MCF 10A (cell line): ENCODE measurements at regions not wholly inside any gene's neighbourhood (a gene's known extent, or its start where the extent isn't known, plus 50 kb on each side); places are given as distances from the start of the nearest gene placed in this dataset.
A peak's percentile ranks its signal among the peaks of the same experiment; 100 is the strongest.

Source experiments
- BruUV-seq: library from RNA; stranded (reverse); fragments of 400-500 nt; replicated peaks from 2 replicates; lab custom pipeline; 2021; lab: Mats Ljungman, UMichigan
- CTCF ChIA-PET: fragments of 300-600 bp; sonication (Branson Sonifier 250); formaldehyde crosslinking; extraction: SDS; loops from one replicate; lab custom pipeline; 2021; ENCODE audit warnings: antibody characterized with exemption, inconsistent platforms; lab: Yijun Ruan, JAX
- POLR2A ChIA-PET: fragments of 300-600, 350-650 bp; sonication (Branson Sonifier 250); formaldehyde crosslinking; extraction: SDS; loops from one replicate; lab custom pipeline; 2020; ENCODE audit warnings: antibody characterized with exemption, inconsistent platforms; lab: Yijun Ruan, JAX
- DNase-seq: peaks from one replicate; pipeline ENCODE4 v3.0.0-alpha.2; 2018; ENCODE audit not compliant: unreplicated experiment
- H3K27ac Mint-ChIP-seq: one replicate; pipeline ENCODE4 v1.8.0; 2022; ENCODE audit warnings: mild to moderate bottlenecking, low read depth, mixed read lengths; ENCODE audit not compliant: unreplicated experiment
- H3K27me3 Mint-ChIP-seq: one replicate; pipeline ENCODE4 v1.8.0; 2022; ENCODE audit warnings: mixed read lengths; ENCODE audit not compliant: insufficient read depth, unreplicated experiment
- H3K36me3 Mint-ChIP-seq: one replicate; pipeline ENCODE4 v1.8.0; 2022; ENCODE audit warnings: mild to moderate bottlenecking, moderate library complexity, mixed read lengths; ENCODE audit not compliant: insufficient read depth, unreplicated experiment
- H3K4me1 Mint-ChIP-seq: one replicate; pipeline ENCODE4 v1.8.0; 2022; ENCODE audit warnings: mixed read lengths; ENCODE audit not compliant: insufficient read depth, unreplicated experiment
- H3K4me3 Mint-ChIP-seq: one replicate; pipeline ENCODE4 v1.8.0; 2022; ENCODE audit warnings: mild to moderate bottlenecking, moderate library complexity, mixed read lengths; ENCODE audit not compliant: unreplicated experiment
- H3K9me3 Mint-ChIP-seq: one replicate; pipeline ENCODE4 v1.8.0; 2022; ENCODE audit warnings: mixed read lengths; ENCODE audit not compliant: unreplicated experiment
- CTCF ChIP-seq: fragments of 200-600 bp; IDR thresholded peaks from one replicate; pipeline ENCODE4 v1.8.0; 2022; ENCODE audit warnings: antibody characterized with exemption, mild to moderate bottlenecking; ENCODE audit not compliant: unreplicated experiment
- intact Hi-C: fragments of 100-400 bp; cut with micrococcal nuclease; formaldehyde crosslinking; loops from 2 replicates; pipeline ENCODE4 v1.14.1; 2022

GRCh38 chr13:76009267-76009890, 373.2 kb downstream of the LMO7 start:
- ChIA-PET POLR2A (no interaction called here), CTCF (no interaction called here)
- no peak for DNase-seq
- Mint-ChIP-seq H3K27me3 (no peaks in the 10 kb centered on the region), H3K4me3 (no peak overlapping the region), H3K4me1 (no peaks in the 10 kb centered on the region), H3K9me3 (no peaks in the 10 kb centered on the region), H3K27ac (no peak overlapping the region), H3K36me3 (no peaks in the 10 kb centered on the region)
- no peak for TF ChIP-seq CTCF
- intact Hi-C loops: no loop called here
- BruUV-seq: no TSS peak

- BruUV-seq: no TSS peak
- intact Hi-C loops: no loop called here
- Mint-ChIP-seq H3K4me1 (no peaks in the 10 kb centered on the region), H3K9me3 (no peaks in the 10 kb centered on the region), H3K27ac (no peak overlapping the region), H3K4me3 (no peak overlapping the region), H3K36me3 (no peaks in the 10 kb centered on the region), H3K27me3 (no peaks in the 10 kb centered on the region)
- peak; percentile 18 for DNase-seq
- ChIA-PET CTCF (interaction anchor here (0.7 to 1.5 kb wide), 4 partner anchors 13 to 1090 kb away, joined by 3 to 5 read pairs (median 4); no protein-coding TSS in a partner anchor), POLR2A (interaction anchor here (0.9 kb wide), 1 partner anchor 9 kb away, joined by 3 read pairs; no protein-coding TSS in a partner anchor)
- TF ChIP-seq CTCF: no peak
These were observed 368.3 kb downstream of the LMO7 start for GRCh38 chr13:76004416-76004815.

GRCh38 chr13:76000131-76000530, 364.0 kb downstream of the LMO7 start:
- H3K4me1 Mint-ChIP-seq: no peaks in the 10 kb centered on the region
- no peaks in the 10 kb centered on the region for H3K9me3 Mint-ChIP-seq
- H3K27ac Mint-ChIP-seq: no peak overlapping the region
- no peak for DNase-seq
- no peaks in the 10 kb centered on the region for H3K27me3 Mint-ChIP-seq
- no peaks in the 10 kb centered on the region for H3K36me3 Mint-ChIP-seq
- intact Hi-C loops: no loop called here
- H3K4me3 Mint-ChIP-seq: no peak overlapping the region
- CTCF ChIA-PET: no interaction called here
- POLR2A ChIA-PET: no interaction called here
- BruUV-seq: no TSS peak
- no peak for TF ChIP-seq CTCF

GRCh38 chr13:75996582-75996981, 360.5 kb downstream of the LMO7 start:
- H3K36me3 Mint-ChIP-seq: no peaks in the 10 kb centered on the region

More at GRCh38 chr13:75996582-75996981, 360.5 kb downstream of the LMO7 start:
- DNase-seq: no peak
- ChIA-PET POLR2A (interaction anchor here (0.7 kb wide), 1 partner anchor 530 kb away, joined by 3 read pairs; no protein-coding TSS in a partner anchor), CTCF (interaction anchor here (0.5 kb wide), 1 partner anchor 178 kb away, joined by 3 read pairs; no protein-coding TSS in a partner anchor)
- H3K27me3 Mint-ChIP-seq: no peaks in the 10 kb centered on the region
- no peak overlapping the region for H3K4me3 Mint-ChIP-seq
- intact Hi-C loops: no loop called here
- H3K9me3 Mint-ChIP-seq: no peaks in the 10 kb centered on the region
- no peaks in the 10 kb centered on the region for H3K4me1 Mint-ChIP-seq
- no peak overlapping the region for H3K27ac Mint-ChIP-seq
- no TSS peak for BruUV-seq
- TF ChIP-seq CTCF: no peak
